B cell (primary cell): ENCODE measurements at regions not wholly inside any gene's neighbourhood (a gene's known extent, or its start where the extent isn't known, plus 50 kb on each side); places are given as distances from the start of the nearest gene placed in this dataset.

Experiments used
- ATAC-seq: fragments of 200-7000 bp; cut with Tn5 transposase; one replicate; pipeline ENCODE4 v1.10.0; 2021; ENCODE audit warnings: low read depth, mild to moderate bottlenecking, moderate number of reproducible peaks, moderate library complexity
- CTCF ChIA-PET: fragments of 350-600 bp; sonication (Branson Sonifier 250); formaldehyde crosslinking; loops from one replicate; lab custom pipeline; 2021; ENCODE audit warnings: antibody characterized with exemption, inconsistent platforms; lab: Charles Lee
- POLR2A ChIA-PET: fragments of 350-600 bp; sonication (Branson Sonifier 250); formaldehyde crosslinking; loops from one replicate; lab custom pipeline; 2021; ENCODE audit warnings: antibody characterized with exemption; lab: Charles Lee
- DNase-seq: peaks from one replicate; pipeline ENCODE4 v3.0.0; 2013
- H2AFZ ChIP-seq: 2 replicates; pipeline ENCODE4 v1.6.1; 2012; ENCODE audit warnings: mild to moderate bottlenecking, low read depth, low read length; ENCODE audit not compliant: insufficient read depth, poor library complexity, severe bottlenecking
- H3K27ac ChIP-seq, 2 donors: 1 replicate in 1 of 2; 2 replicates in 1 of 2; pipeline ENCODE4 v1.5.1; 2012 to 2013; ENCODE audit warnings: low read length in 2 of 2, mild to moderate bottlenecking in 2 of 2, moderate library complexity in 1 of 2
- H3K27me3 ChIP-seq, 4 experiments: fragments of 200-600 bp in 1 of 4; sonication (generic) in 1 of 4; replicated peaks in 1 of 4; 1 replicate in 2 of 4; 2 replicates in 2 of 4; pipeline versions ENCODE4 v1.6.1 to v1.7.0; 2013 to 2016; ENCODE audit warnings: low read length in 3 of 4, mild to moderate bottlenecking in 2 of 4, mixed read lengths in 1 of 4, moderate library complexity in 1 of 4; ENCODE audit not compliant: insufficient read depth in 4 of 4, control insufficient read depth in 3 of 4; ENCODE audit errors: control extremely low read depth in 1 of 4
- H3K36me3 ChIP-seq, 2 experiments: replicated peaks in 1 of 2; 1 replicate in 1 of 2; 2 replicates in 1 of 2; pipeline versions ENCODE4 v1.6.1 to v1.7.1; 2013; ENCODE audit warnings: low read length in 1 of 2; ENCODE audit not compliant: insufficient read depth in 2 of 2, control insufficient read depth in 1 of 2; ENCODE audit errors: control extremely low read depth in 1 of 2, extremely low read depth in 1 of 2
- H3K4me1 ChIP-seq, 2 donors: fragments of 200-600 bp in 1 of 2; sonication (generic) in 1 of 2; 1 replicate in 1 of 2; 2 replicates in 1 of 2; pipeline versions ENCODE4 v1.5.1 to v1.6.1; 2013 to 2017; ENCODE audit warnings: low read length in 2 of 2; ENCODE audit not compliant: control insufficient read depth in 2 of 2, insufficient read depth in 2 of 2
- H3K4me2 ChIP-seq: replicated peaks from 2 replicates; pipeline ENCODE3; 2012; ENCODE audit warnings: mild to moderate bottlenecking, low read depth, low read length; ENCODE audit not compliant: poor library complexity, severe bottlenecking
- H3K4me3 ChIP-seq, 5 experiments: fragments of 200-600 bp in 1 of 5; sonication (generic) in 1 of 5; 1 replicate in 3 of 5; 2 replicates in 2 of 5; pipeline versions ENCODE4 v1.5.1 to v1.7.0; 2011 to 2016; ENCODE audit warnings: low read length in 4 of 5, mild to moderate bottlenecking in 4 of 5, low read depth in 2 of 5, control low read depth in 1 of 5, moderate library complexity in 1 of 5; ENCODE audit not compliant: insufficient read depth in 1 of 5; ENCODE audit errors: control extremely low read depth in 1 of 5, extremely low read depth in 1 of 5
- H3K79me2 ChIP-seq: fragments of 200-600 bp; sonication (generic); one replicate; pipeline ENCODE4 v1.6.0; 2016; ENCODE audit warnings: low read length; ENCODE audit not compliant: control insufficient read depth, insufficient read depth
- H3K9ac ChIP-seq: fragments of 200-600 bp; sonication (generic); 2 replicates; pipeline ENCODE4 v1.6.1; 2017; ENCODE audit warnings: mild to moderate bottlenecking, low read length, moderate library complexity
- H3K9me3 ChIP-seq, 3 donors: one replicate each; pipeline versions ENCODE4 v1.6.1 to v1.7.1; 2013; ENCODE audit warnings: low read length in 2 of 3; ENCODE audit not compliant: control insufficient read depth in 2 of 3, insufficient read depth in 1 of 3; ENCODE audit errors: control extremely low read depth in 1 of 3
- H4K20me1 ChIP-seq: 2 replicates; pipeline ENCODE4 v1.6.0; 2012; ENCODE audit warnings: mild to moderate bottlenecking, low read length; ENCODE audit not compliant: insufficient read depth, control insufficient read depth, poor library complexity, severe bottlenecking
- H3K27ac Mint-ChIP-seq: one replicate; pipeline ENCODE4 v1.8.0; 2021; ENCODE audit warnings: mixed read lengths
- H3K27me3 Mint-ChIP-seq: one replicate; pipeline ENCODE4 v1.8.0; 2021; ENCODE audit warnings: mixed read lengths
- H3K4me1 Mint-ChIP-seq: one replicate; pipeline ENCODE4 v1.8.0; 2021; ENCODE audit warnings: mixed read lengths
- H3K4me3 Mint-ChIP-seq: one replicate; pipeline ENCODE4 v1.8.0; 2021; ENCODE audit warnings: mixed read lengths
- H3K9me3 Mint-ChIP-seq: one replicate; pipeline ENCODE4 v1.8.0; 2022; ENCODE audit warnings: mixed read lengths; ENCODE audit not compliant: insufficient read depth
- CTCF ChIP-seq: fragments of 200-600 bp; IDR thresholded peaks from one replicate; pipeline ENCODE4 v1.8.0; 2022; ENCODE audit warnings: antibody characterized with exemption, mild to moderate bottlenecking
- EZH2 ChIP-seq: IDR thresholded peaks from 2 replicates; pipeline ENCODE4 v1.6.1; 2012; ENCODE audit warnings: borderline replicate concordance, low read depth, mild to moderate bottlenecking, moderate library complexity, low read length; ENCODE audit not compliant: insufficient read depth, poor library complexity, severe bottlenecking
- WGBS: methylation state at CpG from one replicate; pipeline ENCODE4 v1.1.5; 2013; ENCODE audit warnings: missing lambda C conversion rate; ENCODE audit not compliant: insufficient coverage; 5-methylcytosine and 5-hydroxymethylcytosine counted together
- intact Hi-C: fragments of 100-400 bp; cut with micrococcal nuclease; formaldehyde crosslinking; loops from one replicate; pipeline ENCODE4 v1.10.0; 2022

DNA sequence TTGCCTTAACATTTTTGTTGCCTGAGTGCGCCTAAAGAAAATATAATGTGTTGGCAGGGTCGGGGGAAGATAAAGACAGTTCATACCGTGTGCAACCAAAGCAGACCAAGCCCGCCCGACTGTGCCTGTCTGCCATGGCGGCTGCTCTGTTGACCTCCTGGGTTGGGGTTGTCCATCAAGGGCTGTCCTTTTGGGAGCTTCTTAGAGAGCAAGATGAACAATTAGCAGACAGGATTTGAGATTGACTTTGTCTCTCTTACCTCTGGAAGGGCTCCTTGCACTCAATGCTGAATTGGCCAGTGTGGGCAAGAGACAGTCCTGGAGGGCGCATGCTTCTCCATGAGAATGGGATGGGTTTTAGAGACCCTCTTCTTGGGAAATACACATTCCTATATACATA lies 319.6 kb downstream of the GLRX3 start:
- Mint-ChIP-seq H3K27ac (no peak overlapping the region), H3K9me3 (no peaks in the 10 kb centered on the region), H3K4me1 (no peaks in the 10 kb centered on the region), H3K4me3 (no peak overlapping the region), H3K27me3 (peaks cover 6% of the 10 kb centered on the region)
- no peaks in the 10 kb centered on the region for H3K79me2 ChIP-seq
- ChIA-PET POLR2A (no interaction called here), CTCF (no interaction called here)
- TF ChIP-seq CTCF (no peak), EZH2 (no peak)
- no peak overlapping the region for H2AFZ ChIP-seq
- no peaks in the 10 kb centered on the region for H3K36me3 ChIP-seq
- no peaks in the 10 kb centered on the region for H3K4me1 ChIP-seq
- intact Hi-C loops: no loop called here
- DNase-seq (no peak), ATAC-seq (no peak)
- H3K9ac ChIP-seq: no peak overlapping the region
- no peaks in the 10 kb centered on the region for H3K27me3 ChIP-seq
- peaks cover 0 to 39% (median 0%) of the 10 kb centered on the region in 3 donors for H3K9me3 ChIP-seq
- no peak overlapping the region for H3K27ac ChIP-seq
- 95% methylated on average over 6 of the region's 7 CpGs for WGBS
- H4K20me1 ChIP-seq: no peaks in the 10 kb centered on the region
- H3K4me2 ChIP-seq: no peak overlapping the region
- no peak overlapping the region for H3K4me3 ChIP-seq

DNA sequence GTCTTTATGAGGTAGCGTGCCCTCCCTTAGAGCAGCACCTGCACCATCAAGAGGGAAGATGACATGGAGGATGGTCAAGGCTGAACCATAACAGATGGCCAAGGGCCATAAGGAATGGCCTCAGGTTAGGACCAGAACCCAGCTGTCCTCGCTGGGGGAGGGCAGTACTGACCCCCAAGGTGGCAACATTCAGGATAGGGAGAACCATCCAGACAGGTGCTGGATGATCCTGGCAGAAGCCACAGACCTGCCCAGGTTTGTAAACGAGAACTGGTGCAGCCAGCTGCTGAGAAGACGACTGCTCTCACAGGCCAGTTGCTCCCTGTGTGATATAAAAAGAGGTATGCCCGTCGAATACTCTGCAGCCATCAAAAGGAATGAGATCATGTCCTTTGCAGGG lies 320.4 kb downstream of the GLRX3 start:
- H3K9me3 ChIP-seq: peaks cover 0 to 39% (median 0%) of the 10 kb centered on the region in 3 donors
- Mint-ChIP-seq H3K9me3 (no peaks in the 10 kb centered on the region), H3K27me3 (peaks cover 6% of the 10 kb centered on the region), H3K4me3 (no peak overlapping the region), H3K27ac (no peak overlapping the region), H3K4me1 (no peaks in the 10 kb centered on the region)
- H3K9ac ChIP-seq: no peak overlapping the region
- DNase-seq: no peak
- H3K4me2 ChIP-seq: no peak overlapping the region
- H3K4me3 ChIP-seq: no peak overlapping the region
- ATAC-seq: no peak
- H3K79me2 ChIP-seq: no peaks in the 10 kb centered on the region
- no peaks in the 10 kb centered on the region for H3K27me3 ChIP-seq
- no peaks in the 10 kb centered on the region for H3K4me1 ChIP-seq
- 73% methylated on average over 4 of the region's 6 CpGs for WGBS
- H3K36me3 ChIP-seq: no peaks in the 10 kb centered on the region
- no peaks in the 10 kb centered on the region for H4K20me1 ChIP-seq
- ChIA-PET CTCF (no interaction called here), POLR2A (no interaction called here)
- intact Hi-C loops: no loop called here
- H3K27ac ChIP-seq: no peak overlapping the region
- TF ChIP-seq EZH2 (no peak), CTCF (no peak)
- H2AFZ ChIP-seq: no peak overlapping the region
